ENCODE measurements at regions not wholly inside any gene's neighbourhood (a gene's known extent, or its start where the extent isn't known, plus 50 kb on each side); places are given as distances from the start of the nearest gene placed in this dataset.

- no peak for DNase-seq
These were observed 280.2 kb upstream of the C2CD4B start for GRCh38 chr15:62445244-62445643.

GRCh38 chr15:62446984-62447383 lies 281.9 kb upstream of the C2CD4B start:
- DNase-seq = no peak

GRCh38 chr15:62447742-62448141 lies 282.7 kb upstream of the C2CD4B start:
- no peak for DNase-seq

- DNase-seq = no peak
These were observed 284.6 kb upstream of the C2CD4B start for GRCh38 chr15:62449638-62450037.

- DNase-seq = no peak
These were observed 285.0 kb upstream of the C2CD4B start for GRCh38 chr15:62450061-62450460.

GRCh38 chr15:62452026-62452425 lies 286.9 kb upstream of the C2CD4B start:
- no peak for DNase-seq

- no peak for DNase-seq
These were observed 287.6 kb upstream of the C2CD4B start for GRCh38 chr15:62452667-62453066.

GRCh38 chr15:62453375-62453774 lies 288.3 kb upstream of the C2CD4B start:
- DNase-seq = no peak

GRCh38 chr15:62453981-62454380 lies 288.9 kb upstream of the C2CD4B start:
- DNase-seq = no peak

- DNase-seq = no peak
These were observed 289.6 kb upstream of the C2CD4B start for GRCh38 chr15:62454567-62455172.

GRCh38 chr15:62455441-62455921 lies 290.4 kb upstream of the C2CD4B start:
- DNase-seq = no peak

- no peak for DNase-seq
These were observed 291.2 kb upstream of the C2CD4B start for GRCh38 chr15:62456011-62456920.

- no peak for DNase-seq
These were observed 292.0 kb upstream of the C2CD4B start for GRCh38 chr15:62457100-62457499.

GRCh38 chr15:62459875-62460274 lies 294.8 kb upstream of the C2CD4B start:
- DNase-seq = no peak

GRCh38 chr15:62462268-62462667 lies 297.2 kb upstream of the C2CD4B start:
- no peak for DNase-seq

- no peak for DNase-seq
These were observed 297.6 kb upstream of the C2CD4B start for GRCh38 chr15:62462721-62463120.

- DNase-seq = no peak
These were observed 299.6 kb upstream of the C2CD4B start for GRCh38 chr15:62464705-62465104.

- DNase-seq = no peak
These were observed 300.1 kb upstream of the C2CD4B start for GRCh38 chr15:62465173-62465572.

GRCh38 chr15:62469478-62469873 lies 304.4 kb upstream of the C2CD4B start:
- DNase-seq = no peak

GRCh38 chr15:62469874-62470688 lies 305.0 kb upstream of the C2CD4B start:
- no peak for DNase-seq

- no peak for DNase-seq
These were observed 307.7 kb upstream of the C2CD4B start for GRCh38 chr15:62472616-62473299.

- no peak for DNase-seq
These were observed 309.1 kb upstream of the C2CD4B start for GRCh38 chr15:62474021-62474770.
